Activated T-cell treated with anti-CD3 and anti-CD28 coated beads, Interleukin-2, amount 50 U/mL, for 72 hours (primary cell): ENCODE measurements at regions not wholly inside any gene's neighbourhood (a gene's known extent, or its start where the extent isn't known, plus 50 kb on each side); places are given as distances from the start of the nearest gene placed in this dataset.
"Not testable (repeated sequence)": the region's sequence is repeated elsewhere in the genome, so short reads cannot be mapped to it uniquely, and the experiment has no call there.

Experiments used
- ATAC-seq, 2 donors: fragments of 150-1000 bp; cut with Tn5 transposase; replicated peaks in 1 of 2; 2 replicates each; pipeline ENCODE4 v1.10.0; 2021; ENCODE audit warnings: moderate library complexity in 2 of 2, mild to moderate bottlenecking in 1 of 2
- DNase-seq, 2 donors: peaks; one replicate each; pipeline ENCODE4 v3.0.0; 2021 to 2022; ENCODE audit warnings: mixed read lengths in 1 of 2
- H3K27ac Mint-ChIP-seq: one replicate; pipeline ENCODE4 v1.8.0; 2022; ENCODE audit warnings: mild to moderate bottlenecking, moderate library complexity, mixed read lengths
- H3K27me3 Mint-ChIP-seq: one replicate; pipeline ENCODE4 v1.8.0; 2022; ENCODE audit warnings: low read depth, mixed read lengths
- H3K36me3 Mint-ChIP-seq, 2 donors: one replicate each; pipeline ENCODE4 v1.8.0; 2022; ENCODE audit warnings: mixed read lengths in 2 of 2, mild to moderate bottlenecking in 1 of 2; ENCODE audit not compliant: insufficient read depth in 2 of 2
- H3K4me1 Mint-ChIP-seq: one replicate; pipeline ENCODE4 v1.8.0; 2022; ENCODE audit warnings: low read depth, mixed read lengths
- H3K4me3 Mint-ChIP-seq, 2 donors: one replicate each; pipeline ENCODE4 v1.8.0; 2022; ENCODE audit warnings: mild to moderate bottlenecking in 2 of 2, mixed read lengths in 2 of 2, moderate library complexity in 2 of 2
- H3K9me3 Mint-ChIP-seq, 2 donors: one replicate each; pipeline ENCODE4 v1.8.0; 2022; ENCODE audit warnings: mixed read lengths in 2 of 2

GRCh38 chr9:134526584-134527477 lies 114.8 kb upstream of the COL5A1 start:
- Mint-ChIP-seq H3K27me3 (peaks cover 12% of the 10 kb centered on the region), H3K9me3 (peaks cover 4 to 9% of the 10 kb centered on the region in 2 donors), H3K4me1 (no peaks in the 10 kb centered on the region), H3K27ac (no peak overlapping the region), H3K4me3 (no peak overlapping the region), H3K36me3 (peaks cover 0 to 1% of the 10 kb centered on the region in 2 donors)
- DNase-seq (no peak), ATAC-seq (no peak)

- ATAC-seq (no peak), DNase-seq (no peak)
- Mint-ChIP-seq H3K36me3 (peaks cover 0 to 1% of the 10 kb centered on the region in 2 donors), H3K4me1 (no peaks in the 10 kb centered on the region), H3K9me3 (peaks cover 4 to 9% of the 10 kb centered on the region in 2 donors), H3K27ac (no peak overlapping the region), H3K27me3 (peaks cover 12% of the 10 kb centered on the region), H3K4me3 (no peak overlapping the region)
Measured at GRCh38 chr9:134530724-134531123, 110.9 kb upstream of the COL5A1 start.

GRCh38 chr9:134531220-134531970 lies 110.2 kb upstream of the COL5A1 start:
- no peak overlapping the region for H3K27ac Mint-ChIP-seq
- peaks cover 0 to 1% of the 10 kb centered on the region in 2 donors for H3K36me3 Mint-ChIP-seq
- peaks cover 4 to 9% of the 10 kb centered on the region in 2 donors for H3K9me3 Mint-ChIP-seq
- H3K27me3 Mint-ChIP-seq = peaks cover 12% of the 10 kb centered on the region
- DNase-seq (no peak), ATAC-seq (no peak)
- no peak overlapping the region for H3K4me3 Mint-ChIP-seq
- H3K4me1 Mint-ChIP-seq = no peaks in the 10 kb centered on the region

GRCh38 chr9:134532084-134532483 lies 109.5 kb upstream of the COL5A1 start:
- H3K27me3 Mint-ChIP-seq = peaks cover 12% of the 10 kb centered on the region
- no peaks in the 10 kb centered on the region for H3K4me1 Mint-ChIP-seq
- H3K4me3 Mint-ChIP-seq = no peak overlapping the region
- H3K9me3 Mint-ChIP-seq = peaks cover 4 to 9% of the 10 kb centered on the region in 2 donors
- peaks cover 0 to 1% of the 10 kb centered on the region in 2 donors for H3K36me3 Mint-ChIP-seq
- H3K27ac Mint-ChIP-seq = no peak overlapping the region
- no peak for DNase-seq
- no peak for ATAC-seq

- not testable (repeated sequence) for H3K4me1 Mint-ChIP-seq, DNase-seq, H3K9me3 Mint-ChIP-seq, H3K36me3 Mint-ChIP-seq, H3K27ac Mint-ChIP-seq, H3K4me3 Mint-ChIP-seq, ATAC-seq
- peaks cover 12% of the 10 kb centered on the region for H3K27me3 Mint-ChIP-seq
Measured at GRCh38 chr9:134532661-134533060, 108.9 kb upstream of the COL5A1 start.

GRCh38 chr9:134533850-134534588 lies 107.6 kb upstream of the COL5A1 start:
- no peak overlapping the region for H3K27ac Mint-ChIP-seq
- peaks cover 0 to 1% of the 10 kb centered on the region in 2 donors for H3K36me3 Mint-ChIP-seq
- H3K4me3 Mint-ChIP-seq = no peak overlapping the region
- H3K27me3 Mint-ChIP-seq = peaks cover 8% of the 10 kb centered on the region
- ATAC-seq = no peak
- DNase-seq = no peak
- H3K4me1 Mint-ChIP-seq = no peaks in the 10 kb centered on the region
- peaks cover 4 to 9% of the 10 kb centered on the region in 2 donors for H3K9me3 Mint-ChIP-seq

GRCh38 chr9:134534661-134535080 lies 106.9 kb upstream of the COL5A1 start:
- ATAC-seq (no peak), DNase-seq (no peak)
- Mint-ChIP-seq H3K9me3 (peaks cover 4 to 9% of the 10 kb centered on the region in 2 donors), H3K27ac (no peak overlapping the region), H3K4me1 (no peaks in the 10 kb centered on the region), H3K36me3 (peaks cover 0 to 1% of the 10 kb centered on the region in 2 donors), H3K4me3 (no peak overlapping the region), H3K27me3 (peaks cover 1% of the 10 kb centered on the region)

GRCh38 chr9:134535171-134535570 lies 106.4 kb upstream of the COL5A1 start:
- Mint-ChIP-seq H3K9me3 (peaks cover 4 to 9% of the 10 kb centered on the region in 2 donors), H3K4me1 (no peaks in the 10 kb centered on the region), H3K27me3 (no peaks in the 10 kb centered on the region), H3K4me3 (no peak overlapping the region), H3K27ac (no peak overlapping the region), H3K36me3 (peaks cover 0 to 1% of the 10 kb centered on the region in 2 donors)
- DNase-seq (no peak), ATAC-seq (no peak)

- DNase-seq = no peak
- no peak overlapping the region for H3K4me3 Mint-ChIP-seq
- no peak overlapping the region for H3K27ac Mint-ChIP-seq
- H3K27me3 Mint-ChIP-seq = no peaks in the 10 kb centered on the region
- H3K36me3 Mint-ChIP-seq = no peaks in the 10 kb centered on the region
- H3K9me3 Mint-ChIP-seq = no peaks in the 10 kb centered on the region
- no peak for ATAC-seq
- H3K4me1 Mint-ChIP-seq = no peaks in the 10 kb centered on the region
Measured at GRCh38 chr9:134536101-134536900, 105.3 kb upstream of the COL5A1 start.

GRCh38 chr9:134536931-134537330 lies 104.7 kb upstream of the COL5A1 start:
- H3K9me3 Mint-ChIP-seq = no peaks in the 10 kb centered on the region
- DNase-seq = no peak
- H3K4me3 Mint-ChIP-seq = no peak overlapping the region
- no peak for ATAC-seq
- no peak overlapping the region for H3K27ac Mint-ChIP-seq
- no peaks in the 10 kb centered on the region for H3K4me1 Mint-ChIP-seq
- H3K27me3 Mint-ChIP-seq = no peaks in the 10 kb centered on the region
- no peaks in the 10 kb centered on the region for H3K36me3 Mint-ChIP-seq

GRCh38 chr9:134537951-134538641 lies 103.5 kb upstream of the COL5A1 start:
- ATAC-seq (no peak), DNase-seq (no peak)
- no peak overlapping the region for H3K27ac Mint-ChIP-seq
- H3K4me3 Mint-ChIP-seq = no peak overlapping the region
- H3K4me1 Mint-ChIP-seq = no peaks in the 10 kb centered on the region
- H3K27me3 Mint-ChIP-seq = no peaks in the 10 kb centered on the region
- H3K36me3 Mint-ChIP-seq = no peaks in the 10 kb centered on the region
- no peaks in the 10 kb centered on the region for H3K9me3 Mint-ChIP-seq
